GM21390 (cell line): ENCODE measurements at regions not wholly inside any gene's neighbourhood (a gene's known extent, or its start where the extent isn't known, plus 50 kb on each side); places are given as distances from the start of the nearest gene placed in this dataset.

Experiments used
- ATAC-seq: cut with Tn5 transposase; IDR thresholded peaks from one replicate; pipeline ENCODE4 v1.9.1; 2021; ENCODE audit not compliant: unreplicated experiment

- ATAC-seq, result no peak
Measured at GRCh38 chr6:105598264-105598663, 195.4 kb upstream of the PREP start.

- no peak for ATAC-seq
Measured at GRCh38 chr6:105596284-105596755, 193.4 kb upstream of the PREP start.

DNA sequence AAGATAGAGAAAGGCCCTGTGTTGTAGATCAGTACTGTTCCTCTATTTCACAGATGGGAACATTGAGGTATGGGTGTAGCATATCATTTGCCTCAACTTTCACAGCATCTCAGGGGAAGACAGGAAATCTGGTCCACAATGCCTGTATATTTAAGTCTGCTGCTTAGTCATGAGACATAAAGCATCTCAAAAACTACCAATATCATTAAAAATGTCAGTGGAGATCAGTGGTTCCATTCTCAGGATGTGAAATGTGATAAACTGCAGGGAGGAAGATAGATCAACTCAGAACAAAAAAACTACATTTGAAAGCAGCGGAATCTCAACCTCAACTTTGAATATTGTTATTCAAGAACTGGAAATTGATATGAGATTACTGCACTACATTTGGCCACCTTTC, 192.9 kb upstream of the PREP start:
- no peak for ATAC-seq

- ATAC-seq, result no peak
Measured at GRCh38 chr6:105594821-105595220, 191.9 kb upstream of the PREP start.

DNA sequence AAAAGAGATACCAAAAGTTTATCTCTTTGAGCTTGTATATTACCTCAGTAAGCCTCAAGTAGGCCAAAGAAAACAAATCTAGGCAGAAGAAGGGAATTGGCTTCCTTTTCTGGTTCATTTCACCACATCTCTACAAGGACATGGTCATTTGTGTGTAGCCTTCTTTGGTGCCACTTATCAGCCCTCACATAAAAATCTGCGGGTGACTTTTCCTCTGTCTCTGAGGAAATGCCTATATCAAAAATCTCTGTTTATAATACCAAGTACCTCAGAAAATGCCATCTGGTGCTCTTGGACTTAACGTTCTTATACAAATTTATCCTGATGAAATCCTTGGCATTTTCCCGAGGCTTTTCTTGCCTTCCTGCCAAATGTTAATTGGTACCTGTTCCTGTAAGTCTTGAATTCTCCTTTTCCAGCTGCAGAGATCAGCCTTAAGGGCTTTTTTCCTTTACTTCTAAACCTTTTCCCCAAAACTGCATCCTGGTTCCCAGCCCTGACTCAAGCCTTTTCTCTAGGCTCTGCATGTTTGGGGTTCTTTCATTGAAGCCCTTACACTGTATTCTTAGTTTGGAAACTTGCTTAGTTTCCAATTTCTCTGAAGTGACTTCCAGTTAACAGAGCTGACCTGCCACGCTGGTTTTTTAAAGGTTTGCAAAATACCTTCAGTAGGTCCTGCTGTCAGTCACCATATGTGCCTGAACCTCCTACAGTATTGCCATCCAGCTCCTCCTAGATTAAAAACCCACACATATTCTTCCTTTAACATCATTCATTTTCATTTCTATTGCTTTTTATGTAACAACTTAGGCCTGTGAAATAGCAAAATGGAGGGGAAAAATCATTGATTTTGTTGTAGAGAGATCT, 191.2 kb upstream of the PREP start:
- no peak for ATAC-seq

- no peak for ATAC-seq
Measured at GRCh38 chr6:105593056-105593690, 190.3 kb upstream of the PREP start.

DNA sequence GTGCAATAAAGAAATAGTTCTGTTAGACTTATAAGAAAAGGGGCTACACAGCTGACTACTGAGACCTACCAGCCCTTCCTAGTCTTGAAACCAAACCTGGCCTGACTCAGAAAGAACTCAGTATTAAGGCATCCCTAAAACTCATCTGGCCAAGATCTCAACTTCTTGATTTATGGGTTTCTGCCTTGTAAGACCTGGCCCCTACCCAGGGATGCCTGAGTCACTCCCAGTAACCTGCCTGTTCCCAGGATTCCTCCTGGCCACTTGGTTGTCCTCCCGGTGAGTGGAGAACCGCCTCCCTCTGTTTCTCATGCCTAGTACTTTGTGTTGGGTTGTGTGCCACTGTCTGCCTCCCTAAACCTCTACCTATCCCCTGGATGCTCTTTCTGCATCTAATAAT, 189.4 kb upstream of the PREP start:
- ATAC-seq, result no peak

- peak; percentile 89 for ATAC-seq
Measured at GRCh38 chr6:105591053-105591452, 188.2 kb upstream of the PREP start.

GRCh38 chr6:105588123-105588710, 185.3 kb upstream of the PREP start:
- no peak for ATAC-seq

DNA sequence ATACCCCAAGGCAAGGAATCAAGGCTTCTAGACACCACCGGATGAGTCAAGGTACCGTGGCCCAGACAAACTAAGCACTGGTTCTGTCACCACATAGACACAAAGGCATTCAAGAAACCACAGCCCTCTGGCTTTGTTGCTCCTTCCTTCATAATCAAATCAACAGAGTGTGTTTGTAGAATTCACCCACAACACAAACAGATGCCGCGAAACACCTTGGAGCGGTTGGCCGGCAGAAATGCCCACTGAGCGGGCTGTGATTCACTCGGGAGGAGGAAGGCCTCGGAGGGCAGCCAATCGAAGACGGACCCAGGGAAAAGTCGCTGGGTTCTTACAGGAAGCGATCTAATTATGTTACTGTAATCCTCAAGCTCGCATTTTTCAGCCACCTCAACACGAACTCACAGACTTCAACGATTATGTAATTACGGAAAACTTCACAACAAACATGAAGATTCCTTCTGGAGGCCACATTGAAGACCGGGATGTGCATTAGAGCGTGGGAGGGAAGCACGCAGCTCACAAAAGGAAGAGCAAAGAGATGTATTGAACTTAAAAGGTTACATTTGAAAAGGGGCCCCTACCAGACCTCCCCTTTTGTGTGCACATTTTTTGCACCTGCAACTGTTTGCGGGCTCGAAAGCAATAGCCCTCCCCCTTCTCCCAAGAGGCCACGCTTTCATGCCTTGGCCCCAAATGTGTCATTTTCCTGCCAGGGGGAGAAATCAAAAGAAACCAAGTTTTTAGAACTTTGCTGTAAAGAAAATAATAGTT, 184.7 kb upstream of the PREP start:
- ATAC-seq, result no peak

GRCh38 chr6:105578179-105578707, 175.4 kb upstream of the PREP start:
- ATAC-seq, result no peak

DNA sequence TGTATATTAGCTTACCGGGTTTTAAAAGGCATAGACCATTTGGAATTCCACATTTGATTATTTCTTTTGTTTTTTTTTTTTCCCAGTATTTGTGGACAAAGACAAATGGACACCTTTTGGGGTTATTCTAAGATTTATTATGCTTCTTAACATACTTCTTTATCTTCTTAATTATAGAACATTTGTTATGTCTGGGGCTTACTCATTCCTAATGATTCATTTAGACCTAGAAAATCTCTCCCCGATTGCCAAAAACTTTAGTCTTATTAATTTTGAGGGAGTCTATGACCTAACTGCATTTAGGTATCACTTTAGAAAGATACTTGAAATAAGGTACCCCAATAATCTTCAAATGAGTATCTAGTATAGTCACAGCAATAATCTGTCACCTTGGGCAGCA, 170.7 kb upstream of the PREP start:
- no peak for ATAC-seq

DNA sequence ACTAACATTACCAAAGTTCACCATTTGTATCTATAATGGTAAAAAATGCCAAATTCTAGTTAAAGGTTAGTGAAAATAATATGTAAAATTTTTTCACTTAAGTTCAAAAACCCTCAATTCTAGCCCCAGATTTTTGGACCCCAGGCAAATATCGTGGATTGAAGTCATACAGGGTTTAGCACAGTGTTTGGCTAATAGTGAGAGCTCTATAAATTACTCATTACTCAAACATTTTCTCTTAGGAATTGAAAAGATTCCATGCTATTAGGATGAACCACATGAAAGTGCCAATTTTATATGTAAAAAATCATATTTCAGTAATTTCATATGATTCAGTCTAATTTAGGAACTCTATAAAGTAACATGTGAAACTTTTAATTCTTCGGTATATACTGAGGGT, 170.3 kb upstream of the PREP start:
- no peak for ATAC-seq

GRCh38 chr6:105570416-105570815, 167.5 kb upstream of the PREP start:
- ATAC-seq, result no peak

GRCh38 chr6:105569706-105570105, 166.8 kb upstream of the PREP start:
- no peak for ATAC-seq

GRCh38 chr6:105568751-105569150, 165.9 kb upstream of the PREP start:
- no peak for ATAC-seq

DNA sequence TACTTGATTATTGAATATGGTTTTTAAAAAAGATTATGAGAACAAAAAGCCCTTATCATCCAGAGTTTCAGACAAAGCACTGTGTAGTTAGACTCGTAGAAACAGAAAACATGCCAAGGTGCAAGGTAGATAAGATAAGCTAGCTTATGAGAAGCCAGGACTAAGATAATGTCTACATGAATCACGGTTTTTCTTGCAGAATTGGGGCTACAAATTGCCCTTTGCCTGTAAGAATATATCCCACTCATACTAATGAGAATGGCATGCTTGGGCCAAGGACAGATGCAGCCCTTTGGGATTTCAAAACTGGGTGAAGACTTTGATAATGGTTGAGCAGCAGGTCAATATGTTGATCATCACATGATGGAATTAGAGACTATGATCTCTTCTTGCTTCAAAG, 165.3 kb upstream of the PREP start:
- no peak for ATAC-seq

DNA sequence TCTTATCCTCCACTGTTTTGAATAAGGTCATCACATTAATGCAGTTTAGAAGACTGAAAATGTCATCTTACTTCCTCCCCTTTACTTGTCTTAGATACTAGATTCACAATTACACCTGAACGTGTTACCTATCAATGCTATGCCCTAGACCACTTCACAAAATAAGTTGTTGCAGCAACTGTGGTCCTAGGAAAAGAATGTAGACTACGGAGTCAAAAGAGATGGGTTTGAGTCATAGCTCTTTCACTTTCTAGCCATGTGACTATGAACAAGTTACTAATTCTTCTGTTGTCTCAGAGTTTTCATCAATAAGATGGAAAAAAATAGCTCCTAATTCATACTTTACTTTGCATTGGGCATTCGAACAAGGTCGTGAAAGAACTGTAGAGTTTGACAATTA, 164.3 kb upstream of the PREP start:
- ATAC-seq, result no peak

DNA sequence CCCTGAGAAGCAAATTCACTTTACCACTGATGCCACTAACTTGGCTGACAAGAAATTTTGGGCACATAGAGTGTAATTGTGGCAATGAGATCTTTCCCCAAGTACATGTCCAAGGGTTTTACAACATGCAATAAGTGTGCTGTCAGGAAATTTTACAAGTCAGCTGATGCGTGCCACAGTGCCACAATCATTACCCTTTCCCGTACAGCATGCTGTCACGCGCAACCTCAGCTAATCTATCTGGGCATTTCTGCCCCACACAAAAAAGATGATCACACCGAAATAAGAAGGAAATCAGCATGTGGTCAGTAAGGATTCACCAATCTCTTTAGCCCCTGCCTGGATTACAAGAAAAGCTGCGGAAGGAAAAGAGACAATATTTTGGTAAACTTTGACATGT, 163.6 kb upstream of the PREP start:
- no peak for ATAC-seq

- ATAC-seq, result no peak
Measured at GRCh38 chr6:105564121-105564902, 161.4 kb upstream of the PREP start.
